ENCODE measurements at regions not wholly inside any gene's neighbourhood (a gene's known extent, or its start where the extent isn't known, plus 50 kb on each side); places are given as distances from the start of the nearest gene placed in this dataset.

- TF ChIP-seq CTCF (conservative IDR thresholded peaks at IDR 0.05) (no peak), EZH2 (IDR thresholded peaks at IDR 0.05; ENCODE audit: low read depth) (no peak)
Measured at GRCh38 chr9:81224166-81225081, 464.9 kb downstream of the TLE1 start.
